Coronary artery (tissue), 2 donors: ENCODE measurements at regions not wholly inside any gene's neighbourhood (a gene's known extent, or its start where the extent isn't known, plus 50 kb on each side); places are given as distances from the start of the nearest gene placed in this dataset.

Experiments used
- DNase-seq: peaks from one replicate; pipeline ENCODE4 v3.0.0-alpha.2; 2017; ENCODE audit warnings: low spot score
- H3K27ac ChIP-seq, 2 donors: fragments of 200-600 bp; sonication (generic); one replicate each; pipeline ENCODE4 v1.5.1; 2016 to 2019
- H3K4me3 ChIP-seq: fragments of 200-600 bp; sonication (generic); 2 replicates; pipeline ENCODE4 v1.5.1; 2016; ENCODE audit warnings: mild to moderate bottlenecking, moderate library complexity
- CTCF ChIP-seq: fragments of 200-600 bp; sonication (generic); IDR thresholded peaks from one replicate; pipeline ENCODE4 v1.5.1; 2019; ENCODE audit warnings: antibody characterized with exemption

DNA sequence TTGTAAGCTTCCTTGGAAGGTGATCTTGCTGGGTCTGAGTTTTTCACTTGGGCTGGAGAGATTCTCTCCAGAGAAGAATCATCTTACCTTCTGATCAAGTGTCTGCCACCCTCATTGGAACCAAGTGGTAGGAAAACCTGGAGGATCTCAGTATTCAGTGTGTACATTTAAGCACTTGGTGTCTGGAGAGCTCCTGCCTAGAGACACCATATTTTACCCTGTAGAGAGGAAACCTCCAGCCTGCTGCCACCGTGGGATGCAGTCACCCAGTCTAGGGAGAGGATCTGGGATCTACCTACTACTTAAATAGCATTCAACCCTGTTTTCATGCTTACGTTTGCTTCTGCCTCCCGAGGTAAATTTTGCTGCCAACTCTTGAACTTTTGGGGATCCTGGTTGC lies 274.3 kb downstream of the SV2B start:
- Histone ChIP-seq H3K4me3 (no peak overlapping the region), H3K27ac (no peak overlapping the region)
- no peak for DNase-seq
- no peak for TF ChIP-seq CTCF

GRCh38 chr15:91376038-91376437 lies 276.0 kb downstream of the SV2B start:
- no peak for DNase-seq
- Histone ChIP-seq H3K27ac (no peak overlapping the region), H3K4me3 (no peak overlapping the region)
- no peak for TF ChIP-seq CTCF

DNA sequence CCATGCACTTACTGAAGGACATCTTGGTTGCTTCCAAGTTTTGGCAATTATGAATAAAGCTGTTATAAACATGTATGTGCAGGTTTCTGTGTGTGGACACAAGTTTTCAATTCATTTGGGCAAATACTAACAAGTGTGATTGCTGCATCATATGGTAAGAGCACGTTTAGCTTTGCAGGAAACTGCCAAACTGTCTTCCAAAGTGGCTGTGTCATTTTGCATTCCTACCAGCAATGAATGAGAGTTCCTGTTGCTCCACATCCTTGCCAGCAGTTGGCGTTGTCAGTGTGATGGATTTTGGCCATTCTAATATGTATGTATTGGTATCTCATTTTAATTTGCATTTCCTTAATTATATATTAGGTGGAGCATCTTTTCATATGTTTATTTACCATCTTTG lies 280.1 kb downstream of the SV2B start:
- DNase-seq = no peak
- TF ChIP-seq CTCF = no peak
- Histone ChIP-seq H3K27ac (no peak overlapping the region), H3K4me3 (no peak overlapping the region)

GRCh38 chr15:91383532-91383931 lies 283.5 kb downstream of the SV2B start:
- no peak overlapping the region for H3K4me3 ChIP-seq
- TF ChIP-seq CTCF = no peak
- no peak overlapping the region for H3K27ac ChIP-seq
- no peak for DNase-seq

GRCh38 chr15:91384189-91384730 lies 284.2 kb downstream of the SV2B start:
- DNase-seq = no peak
- Histone ChIP-seq H3K4me3 (no peak overlapping the region), H3K27ac (no peak overlapping the region)
- no peak for TF ChIP-seq CTCF

DNA sequence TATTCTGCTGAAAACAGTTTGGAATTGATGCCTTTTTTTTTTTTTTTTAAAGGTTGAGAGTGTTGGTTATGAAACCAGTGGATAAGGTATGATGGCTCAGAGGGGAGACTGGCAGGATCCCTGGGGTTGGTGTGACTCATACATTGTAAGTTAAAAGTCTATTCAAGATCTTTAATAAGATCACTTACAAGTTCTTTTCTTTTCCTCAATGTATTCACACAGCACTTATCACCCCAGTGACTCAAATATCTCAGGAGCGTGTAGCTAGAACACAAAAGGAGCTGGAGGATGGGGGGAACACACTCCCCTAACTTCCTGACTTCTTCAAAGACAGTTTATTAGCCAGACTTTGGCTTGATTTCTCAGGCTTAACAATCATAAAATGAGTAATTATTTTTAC lies 285.3 kb downstream of the SV2B start:
- DNase-seq = no peak
- no peak for TF ChIP-seq CTCF
- H3K4me3 ChIP-seq = no peak overlapping the region
- no peak overlapping the region for H3K27ac ChIP-seq

GRCh38 chr15:91393186-91393585 lies 293.1 kb downstream of the SV2B start:
- no peak for TF ChIP-seq CTCF
- no peak for DNase-seq
- Histone ChIP-seq H3K27ac (no peak overlapping the region), H3K4me3 (no peak overlapping the region)
